HepG2 (cell line): ENCODE measurements at regions not wholly inside any gene's neighbourhood (a gene's known extent, or its start where the extent isn't known, plus 50 kb on each side); places are given as distances from the start of the nearest gene placed in this dataset.

ENCODE experiments used
- KLF9 ChIP-seq: IDR thresholded peaks from 2 replicates; pipeline ENCODE4 v1.6.1; 2016; ENCODE audit warnings: low read depth
- NONO ChIP-seq, 2 experiments: fragments of 450-650 bp in 1 of 2; sonication (generic) in 1 of 2; formaldehyde crosslinking in 1 of 2; IDR thresholded peaks in 1 of 2; conservative IDR thresholded peaks in 1 of 2; 2 replicates each; pipeline versions ENCODE4 v1.6.1 to v1.8.0; 2017 to 2022; ENCODE audit warnings: mild to moderate bottlenecking in 1 of 2, missing genetic modification reagents in 1 of 2, moderate library complexity in 1 of 2
- TF ChIP-seq, protein P1 (sequence below): sonication (generic); formaldehyde crosslinking; IDR thresholded peaks from one replicate; pipeline ENCODE4 v1.5.1; 2020; ENCODE audit warnings: mild to moderate bottlenecking, missing genetic modification reagents; ENCODE audit errors: not compliant biosample characterization
- TF ChIP-seq, protein P2 (sequence below): fragments of 450-650 bp; IDR thresholded peaks from 2 replicates; pipeline ENCODE4 v1.6.1; 2017; ENCODE audit warnings: mild to moderate bottlenecking

DNA sequence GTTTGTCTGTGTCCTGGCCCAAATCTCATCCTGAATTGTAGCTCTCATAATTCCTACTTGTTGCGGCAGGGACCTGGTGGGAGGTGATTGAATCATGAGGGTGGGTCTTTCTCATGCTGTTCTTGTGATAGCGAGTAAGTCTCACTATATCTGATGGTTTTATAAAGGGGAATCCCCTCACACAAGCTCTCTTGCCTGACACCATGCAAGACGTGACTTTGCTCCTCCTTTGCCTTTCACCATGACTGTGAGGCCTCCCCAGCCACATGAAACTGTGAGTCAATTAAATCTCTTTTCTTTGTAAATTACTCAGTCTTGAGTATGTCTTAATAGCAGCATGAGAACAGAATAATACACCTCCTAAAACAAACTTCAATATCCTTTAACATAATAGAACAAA, 1065.6 kb downstream of the PLA2G4A start (continued):
- TF ChIP-seq, protein P1, sequence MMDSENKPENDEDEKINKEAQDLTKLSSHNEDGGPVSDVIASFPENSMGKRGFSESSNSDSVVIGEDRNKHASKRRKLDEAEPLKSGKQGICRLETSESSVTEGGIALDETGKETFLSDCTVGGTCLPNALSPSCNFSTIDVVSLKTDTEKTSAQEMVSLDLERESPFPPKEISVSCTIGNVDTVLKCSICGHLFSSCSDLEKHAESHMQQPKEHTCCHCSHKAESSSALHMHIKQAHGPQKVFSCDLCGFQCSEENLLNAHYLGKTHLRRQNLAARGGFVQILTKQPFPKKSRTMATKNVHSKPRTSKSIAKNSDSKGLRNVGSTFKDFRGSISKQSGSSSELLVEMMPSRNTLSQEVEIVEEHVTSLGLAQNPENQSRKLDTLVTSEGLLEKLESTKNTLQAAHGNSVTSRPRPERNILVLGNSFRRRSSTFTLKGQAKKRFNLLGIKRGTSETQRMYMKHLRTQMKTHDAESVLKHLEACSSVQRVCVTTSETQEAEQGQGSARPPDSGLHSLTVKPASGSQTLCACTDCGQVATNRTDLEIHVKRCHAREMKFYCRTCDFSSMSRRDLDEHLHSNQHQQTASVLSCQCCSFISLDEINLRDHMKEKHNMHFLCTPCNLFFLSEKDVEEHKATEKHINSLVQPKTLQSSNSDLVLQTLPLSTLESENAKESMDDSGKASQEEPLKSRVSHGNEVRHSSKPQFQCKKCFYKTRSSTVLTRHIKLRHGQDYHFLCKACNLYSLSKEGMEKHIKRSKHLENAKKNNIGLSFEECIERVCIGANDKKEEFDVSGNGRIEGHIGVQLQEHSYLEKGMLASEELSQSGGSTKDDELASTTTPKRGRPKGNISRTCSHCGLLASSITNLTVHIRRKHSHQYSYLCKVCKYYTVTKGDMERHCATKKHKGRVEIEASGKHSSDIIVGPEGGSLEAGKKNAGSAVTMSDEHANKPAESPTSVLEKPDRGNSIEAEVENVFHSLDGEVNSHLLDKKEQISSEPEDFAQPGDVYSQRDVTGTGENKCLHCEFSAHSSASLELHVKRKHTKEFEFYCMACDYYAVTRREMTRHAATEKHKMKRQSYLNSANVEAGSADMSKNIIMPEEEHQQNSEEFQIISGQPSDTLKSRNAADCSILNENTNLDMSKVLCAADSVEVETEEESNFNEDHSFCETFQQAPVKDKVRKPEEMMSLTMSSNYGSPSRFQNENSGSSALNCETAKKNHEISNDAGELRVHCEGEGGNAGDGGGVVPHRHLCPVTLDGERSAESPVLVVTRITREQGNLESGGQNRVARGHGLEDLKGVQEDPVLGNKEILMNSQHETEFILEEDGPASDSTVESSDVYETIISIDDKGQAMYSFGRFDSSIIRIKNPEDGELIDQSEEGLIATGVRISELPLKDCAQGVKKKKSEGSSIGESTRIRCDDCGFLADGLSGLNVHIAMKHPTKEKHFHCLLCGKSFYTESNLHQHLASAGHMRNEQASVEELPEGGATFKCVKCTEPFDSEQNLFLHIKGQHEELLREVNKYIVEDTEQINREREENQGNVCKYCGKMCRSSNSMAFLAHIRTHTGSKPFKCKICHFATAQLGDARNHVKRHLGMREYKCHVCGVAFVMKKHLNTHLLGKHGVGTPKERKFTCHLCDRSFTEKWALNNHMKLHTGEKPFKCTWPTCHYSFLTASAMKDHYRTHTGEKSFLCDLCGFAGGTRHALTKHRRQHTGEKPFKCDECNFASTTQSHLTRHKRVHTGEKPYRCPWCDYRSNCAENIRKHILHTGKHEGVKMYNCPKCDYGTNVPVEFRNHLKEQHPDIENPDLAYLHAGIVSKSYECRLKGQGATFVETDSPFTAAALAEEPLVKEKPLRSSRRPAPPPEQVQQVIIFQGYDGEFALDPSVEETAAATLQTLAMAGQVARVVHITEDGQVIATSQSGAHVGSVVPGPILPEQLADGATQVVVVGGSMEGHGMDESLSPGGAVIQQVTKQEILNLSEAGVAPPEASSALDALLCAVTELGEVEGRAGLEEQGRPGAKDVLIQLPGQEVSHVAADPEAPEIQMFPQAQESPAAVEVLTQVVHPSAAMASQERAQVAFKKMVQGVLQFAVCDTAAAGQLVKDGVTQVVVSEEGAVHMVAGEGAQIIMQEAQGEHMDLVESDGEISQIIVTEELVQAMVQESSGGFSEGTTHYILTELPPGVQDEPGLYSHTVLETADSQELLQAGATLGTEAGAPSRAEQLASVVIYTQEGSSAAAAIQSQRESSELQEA (CRISPR knock-in tag) = no peak
- TF ChIP-seq KLF9 (CRISPR knock-in tag) (no peak), NONO (IDR thresholded peaks at IDR 0.05) (no peak), NONO (CRISPR knock-in tag; conservative IDR thresholded peaks at IDR 0.05) (no peak)
- TF ChIP-seq, protein P2, sequence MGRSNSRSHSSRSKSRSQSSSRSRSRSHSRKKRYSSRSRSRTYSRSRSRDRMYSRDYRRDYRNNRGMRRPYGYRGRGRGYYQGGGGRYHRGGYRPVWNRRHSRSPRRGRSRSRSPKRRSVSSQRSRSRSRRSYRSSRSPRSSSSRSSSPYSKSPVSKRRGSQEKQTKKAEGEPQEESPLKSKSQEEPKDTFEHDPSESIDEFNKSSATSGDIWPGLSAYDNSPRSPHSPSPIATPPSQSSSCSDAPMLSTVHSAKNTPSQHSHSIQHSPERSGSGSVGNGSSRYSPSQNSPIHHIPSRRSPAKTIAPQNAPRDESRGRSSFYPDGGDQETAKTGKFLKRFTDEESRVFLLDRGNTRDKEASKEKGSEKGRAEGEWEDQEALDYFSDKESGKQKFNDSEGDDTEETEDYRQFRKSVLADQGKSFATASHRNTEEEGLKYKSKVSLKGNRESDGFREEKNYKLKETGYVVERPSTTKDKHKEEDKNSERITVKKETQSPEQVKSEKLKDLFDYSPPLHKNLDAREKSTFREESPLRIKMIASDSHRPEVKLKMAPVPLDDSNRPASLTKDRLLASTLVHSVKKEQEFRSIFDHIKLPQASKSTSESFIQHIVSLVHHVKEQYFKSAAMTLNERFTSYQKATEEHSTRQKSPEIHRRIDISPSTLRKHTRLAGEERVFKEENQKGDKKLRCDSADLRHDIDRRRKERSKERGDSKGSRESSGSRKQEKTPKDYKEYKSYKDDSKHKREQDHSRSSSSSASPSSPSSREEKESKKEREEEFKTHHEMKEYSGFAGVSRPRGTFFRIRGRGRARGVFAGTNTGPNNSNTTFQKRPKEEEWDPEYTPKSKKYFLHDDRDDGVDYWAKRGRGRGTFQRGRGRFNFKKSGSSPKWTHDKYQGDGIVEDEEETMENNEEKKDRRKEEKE = no peak
